AG09319 (cell line): ENCODE measurements at regions not wholly inside any gene's neighbourhood (a gene's known extent, or its start where the extent isn't known, plus 50 kb on each side); places are given as distances from the start of the nearest gene placed in this dataset.

Source experiments
- DNase-seq: peaks from one replicate; pipeline ENCODE4 v3.0.0-alpha.2; 2010; ENCODE audit warnings: low read depth; ENCODE audit errors: extremely low read depth
- CTCF ChIP-seq: IDR thresholded peaks from 2 replicates; pipeline ENCODE4 v1.5.1; 2011; ENCODE audit warnings: low read depth, mild to moderate bottlenecking, inconsistent platforms, low read length, moderate library complexity

DNA sequence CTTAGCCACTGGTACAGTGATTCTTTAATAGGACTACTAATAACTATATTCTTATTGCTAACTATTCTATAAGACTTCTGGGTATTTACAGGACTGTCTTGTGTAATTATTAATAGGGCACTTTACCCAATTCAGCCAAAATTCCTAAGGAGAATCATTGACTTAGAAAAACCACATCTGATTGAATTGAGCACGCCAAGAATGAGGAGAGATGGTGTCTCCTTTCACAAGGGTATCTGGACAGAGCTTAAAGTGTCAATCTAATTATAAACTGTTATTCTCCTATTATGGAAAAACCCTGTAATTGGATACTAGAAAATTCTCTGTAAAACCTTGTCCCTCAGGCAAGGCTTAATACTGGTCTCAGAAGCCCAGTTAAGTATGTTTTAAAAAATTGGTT lies 111.1 kb upstream of the TLL1 start:
- DNase-seq = no peak
- no peak for TF ChIP-seq CTCF

DNA sequence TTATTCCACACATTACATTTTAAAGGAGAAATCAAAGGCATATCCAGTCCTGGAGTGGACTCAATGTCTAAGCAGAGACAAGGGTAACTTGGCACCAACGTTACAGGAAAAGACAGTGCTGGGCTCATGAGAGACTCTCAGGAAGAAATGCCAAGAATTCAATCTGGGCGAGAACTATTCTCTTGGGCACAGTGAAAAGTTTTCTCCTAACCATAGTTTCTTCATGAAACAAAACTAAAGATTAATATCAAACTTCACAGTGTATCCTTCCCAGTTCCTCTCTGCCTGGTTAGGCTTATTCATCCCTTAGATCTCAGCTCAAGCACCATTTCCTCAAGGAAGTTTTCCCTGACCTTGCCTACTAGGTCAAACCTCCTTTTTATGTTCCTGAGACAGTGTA lies 109.4 kb upstream of the TLL1 start:
- DNase-seq = no peak
- TF ChIP-seq CTCF = no peak

DNA sequence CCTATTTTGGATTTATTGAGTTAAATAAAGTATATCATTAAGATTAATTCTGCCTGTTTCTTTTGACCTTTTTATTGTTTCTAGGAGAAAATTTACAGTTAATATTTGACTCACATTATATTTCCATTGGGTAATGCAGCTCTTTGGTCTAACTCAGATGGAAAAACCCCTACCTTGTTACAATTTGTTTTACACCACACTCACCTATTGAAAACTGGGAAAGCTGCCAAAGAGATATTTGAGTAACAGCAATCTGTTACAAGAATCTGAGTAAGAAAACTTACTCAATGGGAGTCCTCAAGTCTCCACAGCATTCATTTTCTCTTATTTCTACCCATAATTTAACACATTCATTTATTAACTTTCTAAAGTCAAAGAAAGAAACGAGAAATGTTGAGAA lies 108.0 kb upstream of the TLL1 start:
- TF ChIP-seq CTCF = no peak
- DNase-seq = no peak

- TF ChIP-seq CTCF = no peak
- DNase-seq = no peak
These were observed 107.0 kb upstream of the TLL1 start for GRCh38 chr4:165766018-165766417.

DNA sequence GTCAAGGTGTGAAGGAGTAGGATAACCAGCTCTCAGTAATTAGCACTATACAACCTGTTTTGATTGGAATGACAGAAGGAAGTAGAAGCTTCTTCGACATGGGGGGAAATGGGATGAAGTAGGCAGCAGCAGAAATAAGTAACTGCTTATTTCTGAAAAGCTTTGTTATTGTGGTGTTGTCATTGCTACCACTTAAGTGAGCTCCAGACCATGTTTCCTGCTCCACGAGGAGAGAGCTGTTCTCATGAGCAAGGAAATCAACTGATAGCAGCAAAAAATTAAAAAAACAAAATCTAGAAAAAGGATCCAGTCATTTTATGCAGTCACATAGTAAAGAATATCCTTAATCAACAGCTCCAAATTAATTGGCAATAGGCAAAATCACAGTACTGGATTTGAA lies 106.1 kb upstream of the TLL1 start:
- no peak for DNase-seq
- TF ChIP-seq CTCF = no peak

GRCh38 chr4:165767671-165768070 lies 105.4 kb upstream of the TLL1 start:
- DNase-seq = no peak
- no peak for TF ChIP-seq CTCF

DNA sequence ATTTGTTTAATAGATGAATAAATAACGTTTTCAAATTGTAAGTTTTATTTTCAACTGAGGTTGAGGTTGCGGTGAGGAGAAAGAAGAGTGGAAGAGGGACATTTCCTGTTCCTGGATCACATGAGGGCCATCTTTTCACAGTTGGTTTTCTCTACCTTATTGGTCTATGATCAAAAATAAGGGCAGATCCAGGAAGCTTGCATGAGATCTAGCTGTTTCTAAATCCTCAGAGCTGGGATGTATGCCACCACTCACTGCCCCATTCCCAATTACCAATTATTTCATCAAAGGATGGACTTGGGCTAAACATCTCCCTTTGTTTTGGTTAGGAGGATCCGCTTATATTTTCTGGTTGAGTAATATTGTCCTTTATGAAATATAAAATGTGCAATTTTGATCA lies 104.8 kb upstream of the TLL1 start:
- DNase-seq = no peak

More for the DNA sequence above, 104.8 kb upstream of the TLL1 start:
- TF ChIP-seq CTCF = no peak
